ENCODE measurements at regions not wholly inside any gene's neighbourhood (a gene's known extent, or its start where the extent isn't known, plus 50 kb on each side); places are given as distances from the start of the nearest gene placed in this dataset.

GRCh38 chr2:66237803-66238379 is 197.0 kb upstream of the MEIS1 start:
- TF ChIP-seq CTCF (IDR thresholded peaks at IDR 0.05; ENCODE audit: insufficient read depth, low read depth, low read length) (no peak), EZH2 (IDR thresholded peaks at IDR 0.05; ENCODE audit: insufficient read depth, low read length) (no peak)
